ENCODE measurements at regions not wholly inside any gene's neighbourhood (a gene's known extent, or its start where the extent isn't known, plus 50 kb on each side); places are given as distances from the start of the nearest gene placed in this dataset.
"Not testable (repeated sequence)": the region's sequence is repeated elsewhere in the genome, so short reads cannot be mapped to it uniquely, and the experiment has no call there.

- in situ Hi-C loops (cut with MboI; ENCODE audit: low sequenced_read_pairs): no loop called here
Observed at GRCh38 chr13:83019986-83020385, 862.3 kb downstream of the SLITRK1 start.

DNA sequence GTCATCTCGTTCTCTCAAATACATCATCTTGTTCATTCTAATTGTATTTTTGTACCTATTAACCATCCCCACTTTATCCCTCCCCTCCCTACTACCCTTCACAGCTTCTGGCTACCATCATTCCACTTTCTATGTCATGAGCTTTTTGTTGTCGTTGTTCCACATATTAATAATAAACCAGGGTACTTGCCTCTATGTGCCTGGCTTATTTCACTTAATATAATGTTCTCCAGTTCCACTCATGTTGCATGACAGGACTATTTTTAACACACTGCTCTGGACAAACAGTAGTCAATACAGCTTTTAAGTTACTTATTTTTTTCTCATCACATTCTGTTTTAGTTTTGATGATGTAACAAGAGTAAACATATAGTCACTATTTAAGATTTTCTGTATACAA is 872.3 kb downstream of the SLITRK1 start:
- in situ Hi-C loops (cut with MboI; ENCODE audit: low sequenced_read_pairs): no loop called here

- in situ Hi-C loops (cut with MboI; ENCODE audit: low sequenced_read_pairs): no loop called here
Observed at GRCh38 chr13:83008212-83008929, 873.9 kb downstream of the SLITRK1 start.

DNA sequence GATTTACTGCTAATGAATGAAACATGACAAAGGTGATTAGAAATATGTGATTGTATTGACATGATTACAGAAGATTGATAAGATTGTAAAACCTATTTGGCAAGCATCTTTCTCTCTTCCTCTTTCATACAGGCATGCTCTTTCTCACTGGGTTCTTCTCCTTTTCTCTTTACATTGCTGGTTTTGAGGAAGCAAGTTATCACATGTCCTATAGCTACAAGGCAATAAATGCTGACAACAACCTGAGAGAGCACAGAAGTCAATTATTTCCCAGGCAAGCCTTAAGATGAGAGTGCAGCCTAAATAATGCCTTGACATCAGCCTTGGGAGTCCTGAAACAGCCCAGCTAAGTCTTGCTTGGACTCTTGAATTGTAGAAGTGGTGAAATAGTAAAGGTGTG is 875.0 kb downstream of the SLITRK1 start:
- in situ Hi-C loops (cut with MboI; ENCODE audit: low sequenced_read_pairs): no loop called here

- in situ Hi-C loops (cut with MboI; ENCODE audit: low sequenced_read_pairs): no loop called here
Observed at GRCh38 chr13:83003185-83003584, 879.1 kb downstream of the SLITRK1 start.

GRCh38 chr13:82993417-82993816 is 888.9 kb downstream of the SLITRK1 start:
- in situ Hi-C loops (cut with MboI; ENCODE audit: low sequenced_read_pairs): no loop called here

DNA sequence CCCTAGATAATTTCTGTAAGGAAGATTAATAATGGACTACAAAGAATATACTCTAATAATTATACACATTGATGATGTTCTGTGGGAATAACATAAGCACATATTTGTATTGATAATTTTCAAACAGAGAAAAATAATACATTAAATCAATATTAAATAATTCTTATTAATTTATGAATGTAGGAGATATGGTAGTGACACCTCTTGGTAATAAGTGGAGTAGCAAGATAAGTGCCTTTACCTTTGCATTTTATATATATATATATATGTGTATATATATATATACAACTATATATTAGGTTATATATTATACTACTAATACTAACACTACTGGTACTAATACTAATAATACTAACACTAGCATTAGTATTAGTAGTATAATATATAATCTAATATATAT is 905.8 kb downstream of the SLITRK1 start:
- in situ Hi-C loops (cut with MboI; ENCODE audit: low sequenced_read_pairs): no loop called here

GRCh38 chr13:82963226-82964099 is 918.8 kb downstream of the SLITRK1 start:
- in situ Hi-C loops (cut with MboI; ENCODE audit: low sequenced_read_pairs): no loop called here

DNA sequence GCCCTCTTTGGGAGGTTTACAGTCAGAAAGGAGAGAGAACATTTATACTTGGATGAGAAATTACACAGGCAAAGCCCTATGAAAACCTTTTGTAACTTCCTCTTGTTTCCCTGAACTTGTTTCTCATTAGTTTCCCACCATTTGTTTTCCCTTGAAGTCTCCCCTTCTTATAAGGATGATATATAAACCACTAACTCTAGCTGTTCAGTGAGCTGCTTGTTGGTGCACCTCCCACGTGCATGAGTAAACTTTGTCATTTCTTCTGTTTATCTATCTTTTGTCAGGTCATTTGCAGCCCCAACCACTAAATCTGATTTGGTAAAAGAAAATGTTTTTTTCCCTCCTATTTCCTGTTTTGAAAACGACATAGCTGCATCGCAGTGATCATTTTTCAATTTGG is 919.9 kb downstream of the SLITRK1 start:
- in situ Hi-C loops (cut with MboI; ENCODE audit: low sequenced_read_pairs): no loop called here

- in situ Hi-C loops (cut with MboI; ENCODE audit: low sequenced_read_pairs): no loop called here
Observed at GRCh38 chr13:82961757-82962156, 920.5 kb downstream of the SLITRK1 start.

GRCh38 chr13:82952336-82952735 is 929.9 kb downstream of the SLITRK1 start:
- in situ Hi-C loops (cut with MboI; ENCODE audit: low sequenced_read_pairs): not testable (repeated sequence)

GRCh38 chr13:82947683-82948082 is 934.6 kb downstream of the SLITRK1 start:
- in situ Hi-C loops (cut with MboI; ENCODE audit: low sequenced_read_pairs): no loop called here

DNA sequence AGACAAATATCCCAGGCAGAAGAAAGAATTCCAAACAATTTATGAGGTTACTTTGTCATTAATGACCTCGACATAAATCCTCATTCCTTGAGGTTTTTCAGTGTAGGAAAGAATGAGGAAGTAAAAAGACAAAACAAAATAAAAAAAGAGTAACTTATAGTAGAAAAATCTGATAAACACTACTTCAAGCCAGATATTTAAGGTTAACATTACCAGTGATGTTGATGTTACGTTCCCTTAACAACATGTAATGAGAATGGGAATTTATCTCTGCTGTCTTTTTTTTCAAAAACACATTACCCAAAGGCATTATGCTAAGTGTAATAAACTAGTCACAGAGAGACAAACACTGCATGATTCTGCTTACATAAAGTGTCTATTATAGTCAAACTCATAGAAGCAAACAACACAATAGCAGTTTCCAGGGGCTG is 935.1 kb downstream of the SLITRK1 start:
- in situ Hi-C loops (cut with MboI; ENCODE audit: low sequenced_read_pairs): no loop called here

DNA sequence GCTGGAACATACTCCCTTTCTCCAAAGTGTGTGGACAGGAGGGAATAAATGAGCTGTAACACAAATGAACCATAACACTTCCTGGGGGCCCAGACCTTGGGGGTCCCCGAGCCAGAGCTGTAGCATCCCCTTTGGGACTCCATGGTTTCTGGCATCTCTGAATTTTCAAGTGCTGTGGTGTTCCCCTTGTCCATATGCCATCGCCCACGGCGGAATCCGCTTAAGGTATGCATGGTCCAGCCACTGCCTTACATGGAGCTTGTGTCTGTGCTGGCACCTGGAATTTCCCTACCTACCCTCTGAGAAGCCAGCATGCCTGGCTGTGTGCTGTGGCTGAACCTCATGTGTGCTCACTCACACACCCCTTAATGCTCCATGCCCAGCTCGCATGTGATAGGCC is 943.6 kb downstream of the SLITRK1 start:
- in situ Hi-C loops (cut with MboI; ENCODE audit: low sequenced_read_pairs): no loop called here

GRCh38 chr13:82934000-82934399 is 948.3 kb downstream of the SLITRK1 start:
- in situ Hi-C loops (cut with MboI; ENCODE audit: low sequenced_read_pairs): no loop called here

DNA sequence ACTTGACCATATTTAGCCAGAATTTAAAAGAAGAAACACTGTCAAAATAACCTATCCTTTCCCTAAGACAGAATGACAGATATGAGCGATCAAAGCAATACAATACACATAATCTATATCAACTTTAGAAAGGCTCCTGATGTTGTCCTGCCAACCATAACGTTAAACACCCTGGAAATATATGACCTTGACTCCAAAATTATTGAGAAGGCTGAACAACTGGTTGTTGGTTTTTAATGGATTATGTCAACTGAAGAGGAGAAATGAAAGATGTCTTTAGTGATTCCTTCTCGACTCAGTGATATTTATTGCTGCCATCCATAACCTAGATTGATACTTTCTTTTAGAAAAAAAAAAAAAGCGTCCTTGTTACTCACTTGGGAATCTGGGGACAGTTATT is 957.2 kb downstream of the SLITRK1 start:
- in situ Hi-C loops (cut with MboI; ENCODE audit: low sequenced_read_pairs): no loop called here

GRCh38 chr13:82917984-82918383 is 964.3 kb downstream of the SLITRK1 start:
- in situ Hi-C loops (cut with MboI; ENCODE audit: low sequenced_read_pairs): no loop called here

DNA sequence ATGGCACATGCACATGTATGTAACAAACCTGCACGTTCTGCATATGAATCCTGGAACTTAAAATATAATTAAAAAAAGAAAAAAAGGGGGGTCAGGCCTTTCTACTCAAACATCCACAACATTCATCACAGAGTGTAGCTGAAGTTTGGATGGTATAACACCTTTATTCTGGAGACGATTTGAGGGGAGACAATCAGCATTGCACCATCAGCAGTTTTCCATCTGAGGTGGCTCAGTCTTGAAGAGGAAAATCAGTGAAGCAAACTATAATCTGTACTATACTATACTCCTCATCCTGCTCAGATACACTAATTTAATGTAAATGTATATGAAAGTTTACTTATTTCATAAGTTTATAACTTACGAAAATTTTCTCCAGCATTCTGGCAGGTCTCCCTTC is 969.7 kb downstream of the SLITRK1 start:
- in situ Hi-C loops (cut with MboI; ENCODE audit: low sequenced_read_pairs): no loop called here

DNA sequence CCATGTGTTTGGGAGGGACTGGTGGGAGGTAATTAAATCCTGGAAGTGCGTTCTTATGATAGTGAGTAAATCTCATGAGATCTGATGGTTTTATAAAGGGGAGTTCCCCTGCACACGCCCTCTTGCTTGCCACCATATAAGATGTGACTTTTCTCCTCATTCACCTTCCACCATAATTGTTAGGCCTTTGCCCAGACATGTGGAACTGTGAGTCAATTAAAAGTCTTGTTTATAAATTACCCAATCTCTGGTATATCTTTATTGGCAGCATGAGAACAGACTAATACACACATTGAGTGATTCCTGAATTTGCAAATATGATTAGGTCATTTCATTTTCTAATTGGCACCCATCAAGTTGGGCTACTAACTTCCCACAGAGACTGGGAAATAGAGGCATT is 977.2 kb downstream of the SLITRK1 start:
- in situ Hi-C loops (cut with MboI; ENCODE audit: low sequenced_read_pairs): no loop called here

DNA sequence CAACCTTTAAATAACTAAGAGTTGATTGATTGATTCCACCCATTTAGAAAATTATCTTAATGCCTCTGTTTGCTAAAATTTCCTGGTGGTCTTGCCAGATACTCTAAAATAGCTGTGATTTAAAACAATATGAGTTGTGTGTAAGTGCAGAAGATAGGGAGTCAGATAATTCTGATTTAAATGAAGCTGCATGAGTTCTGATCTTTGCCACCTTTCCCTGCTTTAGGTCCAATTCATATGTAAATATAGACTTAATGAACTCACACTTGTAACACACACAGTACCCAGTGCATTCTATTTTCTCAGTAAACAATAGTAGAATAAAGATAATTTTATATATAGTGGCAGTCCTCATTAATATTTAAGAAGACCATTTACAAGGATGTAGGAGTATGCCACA is 981.8 kb downstream of the SLITRK1 start:
- in situ Hi-C loops (cut with MboI; ENCODE audit: low sequenced_read_pairs): no loop called here

- in situ Hi-C loops (cut with MboI; ENCODE audit: low sequenced_read_pairs): no loop called here
Observed at GRCh38 chr13:82898586-82898985, 983.7 kb downstream of the SLITRK1 start.

DNA sequence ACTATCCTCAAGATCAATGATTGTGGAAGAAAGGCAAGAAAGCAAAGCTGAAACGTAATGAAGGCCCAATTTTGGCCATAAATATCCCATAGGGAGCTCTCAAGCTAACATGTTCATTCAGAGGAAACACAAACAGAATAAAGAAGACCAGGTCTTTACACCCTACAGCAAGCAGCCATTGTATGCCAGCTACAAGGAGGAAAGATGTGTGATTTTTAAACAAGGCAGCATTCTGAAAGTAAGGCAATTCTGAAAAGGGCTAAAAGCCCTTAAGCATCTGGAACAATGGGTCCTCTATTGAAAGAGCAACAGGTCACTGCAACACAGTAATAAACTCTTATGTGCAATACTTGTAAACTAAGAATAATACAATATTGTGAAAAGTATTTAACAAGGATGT is 1002.4 kb downstream of the SLITRK1 start:
- in situ Hi-C loops (cut with MboI; ENCODE audit: low sequenced_read_pairs): no loop called here

All from HL-60/S4 treated with phorbol 12-myristate 13-acetate at 8.2 ng/mL for 4 days and 3 days (cell line).